SK-N-SH treated with all-trans-retinoic acid at 6 μM for 48 hours (cell line): ENCODE measurements at regions not wholly inside any gene's neighbourhood (a gene's known extent, or its start where the extent isn't known, plus 50 kb on each side); places are given as distances from the start of the nearest gene placed in this dataset.

Experiments
- BACH2 ChIP-seq: fragments of 250-450 bp; sonication (Bioruptor Pico); IDR thresholded peaks from 2 replicates; pipeline ENCODE4 v1.9.0; 2021; ENCODE audit warnings: mild to moderate bottlenecking, borderline replicate concordance
- CREB5 ChIP-seq: fragments of 250-450 bp; sonication (Bioruptor Pico); IDR thresholded peaks from 2 replicates; pipeline ENCODE4 v1.5.1; 2020; ENCODE audit warnings: low read depth, mild to moderate bottlenecking, moderate library complexity
- ESRRG ChIP-seq: fragments of 250-450 bp; sonication (Bioruptor Pico); IDR thresholded peaks from 2 replicates; pipeline ENCODE4 v1.6.1; 2021; ENCODE audit warnings: mild to moderate bottlenecking
- RARB ChIP-seq: fragments of 250-450 bp; sonication (Bioruptor Pico); IDR thresholded peaks from 2 replicates; pipeline ENCODE4 v1.8.0; 2021; ENCODE audit warnings: mild to moderate bottlenecking, moderate library complexity
- TOX ChIP-seq: fragments of 250-450 bp; sonication (Bioruptor Pico); IDR thresholded peaks from 2 replicates; pipeline ENCODE4 v1.8.0; 2021; ENCODE audit warnings: mild to moderate bottlenecking, moderate library complexity, borderline replicate concordance
- ZC3H10 ChIP-seq: fragments of 250-450 bp; sonication (Bioruptor Pico); IDR thresholded peaks from 2 replicates; pipeline ENCODE4 v1.5.1; 2021; ENCODE audit warnings: mild to moderate bottlenecking, moderate library complexity
- ZNF565 ChIP-seq: fragments of 450-650 bp; formaldehyde crosslinking; conservative IDR thresholded peaks from 2 replicates; pipeline ENCODE4 v1.5.0; 2020; ENCODE audit warnings: low read depth, mild to moderate bottlenecking, moderate library complexity
- ZNF70 ChIP-seq: fragments of 450-650 bp; formaldehyde crosslinking; IDR thresholded peaks from 2 replicates; pipeline ENCODE4 v1.5.0; 2020; ENCODE audit warnings: mild to moderate bottlenecking, moderate library complexity

DNA sequence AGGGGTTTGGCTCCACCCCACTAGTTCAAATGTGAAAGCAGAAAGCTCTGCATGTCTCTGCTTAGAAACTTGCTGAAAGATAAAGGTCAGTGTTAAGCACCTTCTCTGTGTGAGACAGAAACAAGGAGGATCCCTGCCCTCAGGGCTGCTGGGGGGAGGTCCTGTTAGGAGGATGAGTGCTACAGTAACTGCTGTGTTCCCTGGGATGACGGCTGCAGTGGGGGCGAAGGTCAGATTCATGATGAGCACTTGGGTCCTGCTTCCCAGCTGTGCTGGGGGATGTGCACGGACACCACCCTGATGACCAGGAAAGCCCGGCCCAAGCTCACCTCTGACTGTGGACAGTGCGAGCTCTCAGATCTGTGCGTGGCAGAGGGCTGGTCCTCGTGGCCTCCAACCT, 252.6 kb downstream of the DLL1 start:
- TF ChIP-seq ZC3H10 (CRISPR knock-in tag) (no peak), RARB (CRISPR knock-in tag) (no peak), CREB5 (CRISPR knock-in tag) (no peak), TOX (no peak), ZNF70 (no peak), ZNF565 (no peak), ESRRG (CRISPR knock-in tag) (no peak), BACH2 (CRISPR knock-in tag) (no peak)
